ENCODE measurements at regions not wholly inside any gene's neighbourhood (a gene's known extent, or its start where the extent isn't known, plus 50 kb on each side); places are given as distances from the start of the nearest gene placed in this dataset.

DNA sequence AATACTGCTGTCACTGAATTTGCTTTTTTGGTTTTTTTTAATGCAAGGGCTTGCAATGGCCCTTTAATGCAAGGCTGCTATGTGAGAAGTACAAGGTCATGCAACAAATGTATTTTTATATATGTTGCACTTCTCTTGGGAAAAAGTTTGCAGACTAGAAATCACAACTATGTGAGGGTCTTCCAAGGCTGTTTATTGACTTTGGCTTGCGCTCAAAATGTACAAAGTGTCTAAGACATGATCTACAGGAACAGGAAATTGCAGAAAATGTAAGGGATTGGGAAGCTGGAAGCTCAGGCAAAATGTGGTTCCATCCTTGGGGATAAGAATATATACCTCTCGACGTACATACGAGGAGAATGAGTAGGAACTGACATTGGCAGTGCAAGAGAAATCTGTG, 92.2 kb upstream of the F13A1 start:
- TF ChIP-seq EGR1 (IDR thresholded peaks at IDR 0.05) = no peak
- TF ChIP-seq, protein P1, sequence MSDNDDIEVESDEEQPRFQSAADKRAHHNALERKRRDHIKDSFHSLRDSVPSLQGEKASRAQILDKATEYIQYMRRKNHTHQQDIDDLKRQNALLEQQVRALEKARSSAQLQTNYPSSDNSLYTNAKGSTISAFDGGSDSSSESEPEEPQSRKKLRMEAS (IDR thresholded peaks at IDR 0.05) = no peak
- TF ChIP-seq ZBTB7A (IDR thresholded peaks at IDR 0.05; ENCODE audit: low read depth) = no peak
- TF ChIP-seq, protein P2, sequence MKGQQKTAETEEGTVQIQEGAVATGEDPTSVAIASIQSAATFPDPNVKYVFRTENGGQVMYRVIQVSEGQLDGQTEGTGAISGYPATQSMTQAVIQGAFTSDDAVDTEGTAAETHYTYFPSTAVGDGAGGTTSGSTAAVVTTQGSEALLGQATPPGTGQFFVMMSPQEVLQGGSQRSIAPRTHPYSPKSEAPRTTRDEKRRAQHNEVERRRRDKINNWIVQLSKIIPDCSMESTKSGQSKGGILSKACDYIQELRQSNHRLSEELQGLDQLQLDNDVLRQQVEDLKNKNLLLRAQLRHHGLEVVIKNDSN (IDR thresholded peaks at IDR 0.05) = no peak
- no peak for TF ChIP-seq EP300 (IDR thresholded peaks at IDR 0.05; ENCODE audit: borderline replicate concordance)
- TF ChIP-seq CREB1 (IDR thresholded peaks at IDR 0.05; ENCODE audit: low read depth) = no peak
- TF ChIP-seq, protein P3, sequence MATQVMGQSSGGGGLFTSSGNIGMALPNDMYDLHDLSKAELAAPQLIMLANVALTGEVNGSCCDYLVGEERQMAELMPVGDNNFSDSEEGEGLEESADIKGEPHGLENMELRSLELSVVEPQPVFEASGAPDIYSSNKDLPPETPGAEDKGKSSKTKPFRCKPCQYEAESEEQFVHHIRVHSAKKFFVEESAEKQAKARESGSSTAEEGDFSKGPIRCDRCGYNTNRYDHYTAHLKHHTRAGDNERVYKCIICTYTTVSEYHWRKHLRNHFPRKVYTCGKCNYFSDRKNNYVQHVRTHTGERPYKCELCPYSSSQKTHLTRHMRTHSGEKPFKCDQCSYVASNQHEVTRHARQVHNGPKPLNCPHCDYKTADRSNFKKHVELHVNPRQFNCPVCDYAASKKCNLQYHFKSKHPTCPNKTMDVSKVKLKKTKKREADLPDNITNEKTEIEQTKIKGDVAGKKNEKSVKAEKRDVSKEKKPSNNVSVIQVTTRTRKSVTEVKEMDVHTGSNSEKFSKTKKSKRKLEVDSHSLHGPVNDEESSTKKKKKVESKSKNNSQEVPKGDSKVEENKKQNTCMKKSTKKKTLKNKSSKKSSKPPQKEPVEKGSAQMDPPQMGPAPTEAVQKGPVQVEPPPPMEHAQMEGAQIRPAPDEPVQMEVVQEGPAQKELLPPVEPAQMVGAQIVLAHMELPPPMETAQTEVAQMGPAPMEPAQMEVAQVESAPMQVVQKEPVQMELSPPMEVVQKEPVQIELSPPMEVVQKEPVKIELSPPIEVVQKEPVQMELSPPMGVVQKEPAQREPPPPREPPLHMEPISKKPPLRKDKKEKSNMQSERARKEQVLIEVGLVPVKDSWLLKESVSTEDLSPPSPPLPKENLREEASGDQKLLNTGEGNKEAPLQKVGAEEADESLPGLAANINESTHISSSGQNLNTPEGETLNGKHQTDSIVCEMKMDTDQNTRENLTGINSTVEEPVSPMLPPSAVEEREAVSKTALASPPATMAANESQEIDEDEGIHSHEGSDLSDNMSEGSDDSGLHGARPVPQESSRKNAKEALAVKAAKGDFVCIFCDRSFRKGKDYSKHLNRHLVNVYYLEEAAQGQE (IDR thresholded peaks at IDR 0.05; ENCODE audit: low read depth) = no peak
- TF ChIP-seq TEAD4 (IDR thresholded peaks at IDR 0.05) = no peak
- TF ChIP-seq YY1 (IDR thresholded peaks at IDR 0.05; ENCODE audit: low read depth) = no peak
- TF ChIP-seq RAD21 (IDR thresholded peaks at IDR 0.05; ENCODE audit: low read depth) = no peak
- no peak for TF ChIP-seq TAF1 (IDR thresholded peaks at IDR 0.05; ENCODE audit: low read depth)
- TF ChIP-seq FOXM1 (IDR thresholded peaks at IDR 0.05; ENCODE audit: borderline replicate concordance, low read depth) = no peak
- no peak for TF ChIP-seq TCF12 (IDR thresholded peaks at IDR 0.05; ENCODE audit: low read depth)
- TF ChIP-seq CEBPB (IDR thresholded peaks at IDR 0.05) = no peak
- no peak for TF ChIP-seq NFIC (IDR thresholded peaks at IDR 0.05)

DNA sequence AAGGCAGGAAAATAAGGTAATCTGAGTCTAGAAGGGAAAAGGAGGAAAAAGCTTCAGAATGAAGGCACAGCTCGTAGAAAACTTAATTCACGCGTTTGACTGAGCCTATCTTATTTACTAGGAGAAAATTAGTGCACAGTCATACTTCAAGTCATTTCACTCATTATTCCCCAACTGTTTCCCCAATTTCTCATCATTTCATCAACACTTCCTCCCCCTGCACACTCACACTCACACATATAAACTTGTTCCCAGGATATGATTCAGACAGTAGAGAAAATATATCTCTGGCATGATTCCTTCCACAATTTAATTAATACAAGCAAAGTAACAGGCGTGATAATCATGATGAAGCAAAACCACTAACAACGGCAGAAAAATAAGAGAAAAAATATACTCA, 94.5 kb upstream of the F13A1 start:
- TF ChIP-seq FOXM1 (IDR thresholded peaks at IDR 0.05; ENCODE audit: borderline replicate concordance, low read depth) = no peak
- TF ChIP-seq, protein P1 (IDR thresholded peaks at IDR 0.05) = no peak
- TF ChIP-seq EP300 (IDR thresholded peaks at IDR 0.05; ENCODE audit: borderline replicate concordance) = no peak
- TF ChIP-seq TAF1 (IDR thresholded peaks at IDR 0.05; ENCODE audit: low read depth) = no peak
- TF ChIP-seq NFIC (IDR thresholded peaks at IDR 0.05) = no peak

DNA sequence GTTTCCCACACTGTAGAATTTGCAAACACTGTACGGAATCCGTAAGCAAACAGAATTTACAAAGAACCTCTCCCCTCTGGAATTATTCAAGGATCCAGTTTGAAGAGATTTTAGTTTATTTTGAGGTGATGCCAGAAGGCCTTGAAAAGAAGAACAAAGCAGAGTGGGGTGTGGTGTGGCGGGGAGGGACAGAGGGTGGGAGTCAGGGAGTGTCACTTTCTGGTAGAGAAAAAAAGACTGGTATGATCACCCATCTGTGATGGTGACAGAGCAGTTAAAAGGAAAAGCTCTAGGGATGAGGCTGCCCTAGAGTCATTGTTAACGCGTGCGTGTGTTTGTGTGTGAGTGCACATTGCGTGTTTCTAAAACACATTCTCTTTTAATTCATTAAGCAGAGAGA, 97.0 kb upstream of the F13A1 start:
- TF ChIP-seq YY1 (IDR thresholded peaks at IDR 0.05; ENCODE audit: low read depth) (no peak), ZBTB7A (IDR thresholded peaks at IDR 0.05; ENCODE audit: low read depth) (no peak), RAD21 (IDR thresholded peaks at IDR 0.05; ENCODE audit: low read depth) (no peak), EP300 (IDR thresholded peaks at IDR 0.05; ENCODE audit: borderline replicate concordance) (no peak), TEAD4 (IDR thresholded peaks at IDR 0.05) (no peak), NFIC (IDR thresholded peaks at IDR 0.05) (no peak), TCF12 (IDR thresholded peaks at IDR 0.05; ENCODE audit: low read depth) (no peak), FOXM1 (IDR thresholded peaks at IDR 0.05; ENCODE audit: borderline replicate concordance, low read depth) (no peak), CREB1 (IDR thresholded peaks at IDR 0.05; ENCODE audit: low read depth) (no peak), CEBPB (IDR thresholded peaks at IDR 0.05) (no peak), EGR1 (IDR thresholded peaks at IDR 0.05) (no peak), TAF1 (IDR thresholded peaks at IDR 0.05; ENCODE audit: low read depth) (no peak)
- TF ChIP-seq, protein P2 (IDR thresholded peaks at IDR 0.05) = no peak
- TF ChIP-seq, protein P1 (IDR thresholded peaks at IDR 0.05) = no peak
- TF ChIP-seq, protein P3 (IDR thresholded peaks at IDR 0.05; ENCODE audit: low read depth) = no peak

DNA sequence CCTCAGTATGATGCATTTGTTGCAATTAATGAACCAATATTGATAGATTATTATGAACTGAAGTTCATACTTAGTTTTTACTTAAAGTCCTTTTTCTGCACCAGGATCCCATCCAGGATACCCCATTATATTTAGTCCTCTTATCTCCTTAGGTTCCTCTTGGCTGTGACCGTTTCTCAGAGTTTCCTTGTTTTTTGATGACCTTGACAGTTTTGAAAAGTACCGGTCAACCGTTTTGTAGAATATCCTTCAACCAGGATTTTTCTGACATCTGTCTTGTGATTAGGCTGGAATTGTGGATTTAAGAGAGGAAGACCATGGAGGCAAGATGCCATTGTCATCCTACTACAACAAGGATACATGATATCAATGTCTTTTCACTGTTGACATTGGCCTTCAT, 98.0 kb upstream of the F13A1 start:
- TF ChIP-seq ZBTB7A (IDR thresholded peaks at IDR 0.05; ENCODE audit: low read depth) (no peak), EP300 (IDR thresholded peaks at IDR 0.05; ENCODE audit: borderline replicate concordance) (no peak), YY1 (IDR thresholded peaks at IDR 0.05; ENCODE audit: low read depth) (no peak), TAF1 (IDR thresholded peaks at IDR 0.05; ENCODE audit: low read depth) (no peak), CREB1 (IDR thresholded peaks at IDR 0.05; ENCODE audit: low read depth) (no peak), RAD21 (IDR thresholded peaks at IDR 0.05; ENCODE audit: low read depth) (no peak), NFIC (IDR thresholded peaks at IDR 0.05) (no peak), TCF12 (IDR thresholded peaks at IDR 0.05; ENCODE audit: low read depth) (no peak), TEAD4 (IDR thresholded peaks at IDR 0.05) (no peak)
- TF ChIP-seq, protein P3 (IDR thresholded peaks at IDR 0.05; ENCODE audit: low read depth) = no peak
